ENCODE measurements at regions not wholly inside any gene's neighbourhood (a gene's known extent, or its start where the extent isn't known, plus 50 kb on each side); places are given as distances from the start of the nearest gene placed in this dataset.
A peak's percentile ranks its signal among the peaks of the same experiment; 100 is the strongest.

DNA sequence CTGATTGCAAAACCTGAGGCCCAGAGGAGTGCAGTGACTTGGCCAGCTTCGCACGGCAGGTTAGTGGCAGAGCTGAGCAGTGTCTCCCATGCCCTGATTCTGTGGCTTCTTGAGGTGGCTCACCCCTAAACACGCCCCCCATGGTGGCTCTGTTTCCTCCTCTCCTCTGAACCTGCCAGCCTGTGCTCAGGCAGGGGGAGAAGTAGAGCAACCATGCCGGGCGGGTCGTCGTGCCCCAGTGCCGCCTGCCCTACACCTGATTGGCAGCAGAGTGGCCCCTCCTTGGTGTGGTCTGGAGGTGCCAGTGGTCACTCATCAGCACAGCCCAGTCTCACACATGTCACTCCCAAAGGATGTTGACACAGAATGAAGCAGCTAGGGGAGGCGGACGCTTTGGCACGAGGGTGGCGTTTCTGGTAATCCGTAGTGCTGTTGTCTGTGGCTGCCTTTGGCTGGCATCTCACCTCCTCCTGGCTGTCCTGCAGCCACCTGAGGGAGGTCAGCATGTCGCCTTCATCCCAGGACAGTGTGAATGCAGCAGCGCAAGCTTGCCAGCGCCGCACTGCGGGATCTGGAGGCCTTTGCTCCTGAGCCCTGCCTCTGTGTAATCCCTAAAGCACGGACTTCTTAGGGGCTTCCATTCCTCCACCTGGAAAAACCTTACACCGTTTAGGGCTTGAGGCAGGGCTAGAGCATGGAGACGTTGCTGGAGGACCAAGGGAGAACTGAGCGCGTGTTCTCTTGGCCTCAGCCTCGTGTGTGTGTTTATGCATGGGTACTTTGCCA, 294.7 kb downstream of the SEC14L1 start:
- H3K36me3 Mint-ChIP-seq (ENCODE audit: insufficient read depth) = peaks cover 4% of the 10 kb centered on the region
- no peaks in the 10 kb centered on the region for H3K27me3 Mint-ChIP-seq
- H3K27ac Mint-ChIP-seq (ENCODE audit: low read depth) = peak overlapping the region; percentile 88
- DNase-seq (ENCODE audit: low spot score in 2 of 2) (no peak), ATAC-seq (replicated peaks; ENCODE audit: extremely low read depth, poor library complexity, severe bottlenecking) (peak; percentile 70)
- peaks cover 71% of the 10 kb centered on the region for H3K4me1 Mint-ChIP-seq
- peak overlapping the region; percentile 77 for H3K4me3 Mint-ChIP-seq
- no peaks in the 10 kb centered on the region for H3K9me3 Mint-ChIP-seq

DNA sequence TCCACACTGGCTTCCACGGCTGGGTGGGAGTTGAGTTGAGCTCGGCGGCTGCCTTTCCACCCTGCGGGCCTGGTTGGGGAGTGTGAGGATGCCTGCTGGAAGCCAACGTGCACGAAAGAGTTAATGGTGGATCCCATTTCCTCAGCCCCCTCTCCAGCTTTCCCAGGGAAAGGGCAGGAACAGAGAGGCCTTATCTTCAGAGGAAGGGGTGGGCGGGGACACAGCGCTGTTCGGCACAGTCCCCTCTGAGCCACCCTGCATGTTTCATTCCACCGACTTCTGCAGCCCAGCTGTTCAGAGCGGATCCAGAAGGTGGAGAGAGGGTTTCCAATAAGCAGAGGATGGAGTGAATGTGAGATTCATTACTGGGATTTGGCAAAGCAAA, 295.3 kb downstream of the SEC14L1 start:
- DNase-seq (ENCODE audit: low spot score in 2 of 2) = no peak
- no peaks in the 10 kb centered on the region for H3K27me3 Mint-ChIP-seq
- H3K27ac Mint-ChIP-seq (ENCODE audit: low read depth) = no peak overlapping the region
- H3K9me3 Mint-ChIP-seq = no peaks in the 10 kb centered on the region
- peak overlapping the region; percentile 77 for H3K4me3 Mint-ChIP-seq
- peaks cover 9% of the 10 kb centered on the region for H3K36me3 Mint-ChIP-seq (ENCODE audit: insufficient read depth)
- ATAC-seq (replicated peaks; ENCODE audit: extremely low read depth, poor library complexity, severe bottlenecking) = no peak
- peaks cover 73% of the 10 kb centered on the region for H3K4me1 Mint-ChIP-seq

DNA sequence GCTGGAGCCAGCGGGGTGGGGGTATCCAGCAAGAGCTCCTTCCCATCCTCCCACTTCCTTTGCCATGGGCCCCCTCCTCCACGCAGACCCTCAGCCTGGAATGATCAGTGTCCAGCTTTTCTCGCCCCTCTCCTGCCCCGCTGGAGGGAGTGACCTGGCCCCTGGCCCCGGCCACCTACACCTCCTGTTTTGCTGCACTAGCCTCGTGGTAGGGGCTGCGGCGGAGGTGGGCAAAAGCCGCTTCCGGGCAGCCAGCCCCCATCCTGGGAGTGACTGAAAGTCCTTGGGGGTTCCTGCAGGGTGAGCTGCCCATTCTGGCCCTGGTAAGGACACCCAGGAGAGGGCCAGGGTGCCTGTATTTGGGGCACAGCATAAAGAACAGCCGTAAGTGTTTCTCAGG, 295.7 kb downstream of the SEC14L1 start:
- no peak for ATAC-seq (replicated peaks; ENCODE audit: extremely low read depth, poor library complexity, severe bottlenecking)

DNA sequence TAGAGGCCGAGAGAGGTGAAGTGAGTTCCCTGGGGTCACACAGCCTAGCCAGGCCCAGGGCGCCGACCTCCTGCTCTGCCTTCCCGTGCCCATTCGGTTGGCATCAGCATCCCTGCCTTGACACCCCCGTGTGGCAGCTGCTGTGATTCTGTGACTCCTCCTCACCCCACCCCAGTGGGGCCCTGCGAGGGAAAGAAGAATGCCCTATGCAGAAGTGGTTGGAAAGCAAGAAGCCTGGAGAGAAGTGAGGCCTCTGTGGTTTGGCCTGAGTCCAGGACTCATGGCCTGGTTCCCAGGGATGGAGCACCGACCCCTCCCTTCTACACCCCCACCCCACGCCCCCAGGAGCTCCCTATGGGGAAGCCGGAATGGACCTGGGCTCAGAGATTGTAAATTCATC, 296.2 kb downstream of the SEC14L1 start:
- peak overlapping the region; percentile 98 for H3K27ac Mint-ChIP-seq (ENCODE audit: low read depth)
- peaks cover 14% of the 10 kb centered on the region for H3K36me3 Mint-ChIP-seq (ENCODE audit: insufficient read depth)
- H3K27me3 Mint-ChIP-seq = no peaks in the 10 kb centered on the region
- no peaks in the 10 kb centered on the region for H3K9me3 Mint-ChIP-seq
- H3K4me1 Mint-ChIP-seq = peaks cover 80% of the 10 kb centered on the region
- ATAC-seq (replicated peaks; ENCODE audit: extremely low read depth, poor library complexity, severe bottlenecking) = no peak
- DNase-seq (ENCODE audit: low spot score in 2 of 2) = no peak
- H3K4me3 Mint-ChIP-seq = no peak overlapping the region

More for the DNA sequence above, 295.7 kb downstream of the SEC14L1 start:
- Mint-ChIP-seq H3K27ac (ENCODE audit: low read depth) (peak overlapping the region; percentile 98), H3K27me3 (no peaks in the 10 kb centered on the region), H3K4me3 (peak overlapping the region; percentile 77), H3K9me3 (no peaks in the 10 kb centered on the region), H3K36me3 (ENCODE audit: insufficient read depth) (peaks cover 14% of the 10 kb centered on the region), H3K4me1 (peaks cover 78% of the 10 kb centered on the region)
- DNase-seq (ENCODE audit: low spot score in 2 of 2) = no peak

DNA sequence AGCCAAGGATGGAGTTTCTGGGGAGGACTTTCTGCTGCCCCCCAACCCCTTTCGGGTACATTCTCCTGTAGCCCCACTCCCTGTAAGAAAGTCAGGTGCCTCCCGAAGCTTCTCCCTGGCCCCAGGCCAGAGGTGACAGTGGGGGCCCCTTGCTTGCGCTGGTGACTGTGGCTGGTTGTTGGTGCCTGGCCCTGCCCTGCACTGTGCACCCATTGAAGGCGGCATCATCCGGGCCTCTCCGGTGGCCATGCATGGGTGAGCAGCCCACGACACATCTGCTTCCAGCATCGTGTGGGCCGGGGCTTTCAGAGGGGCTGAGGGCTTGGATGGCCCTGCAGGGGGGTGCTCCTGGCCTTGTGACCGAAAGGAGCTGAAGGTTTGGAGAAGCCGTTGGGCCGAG, 297.0 kb downstream of the SEC14L1 start:
- Mint-ChIP-seq H3K4me1 (peaks cover 82% of the 10 kb centered on the region), H3K9me3 (no peaks in the 10 kb centered on the region), H3K27ac (ENCODE audit: low read depth) (peak overlapping the region; percentile 98), H3K4me3 (no peak overlapping the region), H3K27me3 (no peaks in the 10 kb centered on the region), H3K36me3 (ENCODE audit: insufficient read depth) (peaks cover 15% of the 10 kb centered on the region)
- ATAC-seq (replicated peaks; ENCODE audit: extremely low read depth, poor library complexity, severe bottlenecking) (no peak), DNase-seq (ENCODE audit: low spot score in 2 of 2) (no peak)

DNA sequence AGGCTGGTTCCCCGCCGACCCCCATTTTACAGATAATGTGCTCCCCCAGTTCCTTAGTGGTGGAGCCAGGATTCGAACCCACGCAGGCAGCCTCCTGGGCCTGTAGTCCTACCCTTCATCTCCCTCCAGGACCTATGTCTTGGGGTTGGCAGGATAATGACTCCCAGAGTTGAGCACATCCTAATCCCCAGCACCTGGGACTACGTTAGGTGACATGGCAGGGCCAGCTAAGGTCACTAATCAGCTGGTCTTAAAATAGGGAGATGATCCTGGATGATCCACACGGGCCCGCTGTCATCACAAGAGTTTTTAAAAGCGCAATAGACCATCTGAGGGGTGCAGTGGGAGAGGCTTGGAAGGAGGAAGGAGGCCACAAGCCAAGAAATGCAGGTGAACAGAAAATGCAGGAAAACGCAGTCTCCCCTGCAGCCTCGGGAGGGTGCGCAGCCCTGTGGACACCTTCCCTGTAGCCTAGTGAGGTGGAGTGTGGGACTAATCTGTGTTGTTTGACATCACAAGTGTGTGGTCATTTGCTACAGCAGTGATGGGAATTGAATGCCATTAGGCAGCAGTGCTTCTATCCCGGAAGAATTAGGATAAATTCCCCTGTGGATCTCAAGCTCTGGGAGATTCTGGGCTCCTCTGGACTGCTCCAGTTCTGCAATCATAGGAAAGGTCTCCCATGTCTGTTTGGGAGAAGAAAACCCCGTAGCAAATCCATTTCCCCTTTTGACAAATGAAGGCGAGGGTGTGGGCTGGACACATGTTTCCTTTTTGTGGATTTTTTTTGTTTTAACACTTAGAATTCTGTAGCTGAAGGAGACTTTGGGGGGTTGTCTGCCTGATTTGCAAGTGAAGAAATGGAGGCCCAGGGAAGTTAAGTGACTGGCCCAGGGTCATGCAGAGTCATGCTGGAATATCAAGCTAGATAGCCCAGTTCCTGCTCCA, 297.7 kb downstream of the SEC14L1 start:
- Mint-ChIP-seq H3K4me1 (peaks cover 88% of the 10 kb centered on the region), H3K9me3 (no peaks in the 10 kb centered on the region), H3K27me3 (no peaks in the 10 kb centered on the region), H3K36me3 (ENCODE audit: insufficient read depth) (peaks cover 15% of the 10 kb centered on the region), H3K4me3 (peak overlapping the region; percentile 52), H3K27ac (ENCODE audit: low read depth) (peak overlapping the region; percentile 98)
- no peak for DNase-seq (ENCODE audit: low spot score in 2 of 2)
- ATAC-seq (replicated peaks; ENCODE audit: extremely low read depth, poor library complexity, severe bottlenecking) = no peak

DNA sequence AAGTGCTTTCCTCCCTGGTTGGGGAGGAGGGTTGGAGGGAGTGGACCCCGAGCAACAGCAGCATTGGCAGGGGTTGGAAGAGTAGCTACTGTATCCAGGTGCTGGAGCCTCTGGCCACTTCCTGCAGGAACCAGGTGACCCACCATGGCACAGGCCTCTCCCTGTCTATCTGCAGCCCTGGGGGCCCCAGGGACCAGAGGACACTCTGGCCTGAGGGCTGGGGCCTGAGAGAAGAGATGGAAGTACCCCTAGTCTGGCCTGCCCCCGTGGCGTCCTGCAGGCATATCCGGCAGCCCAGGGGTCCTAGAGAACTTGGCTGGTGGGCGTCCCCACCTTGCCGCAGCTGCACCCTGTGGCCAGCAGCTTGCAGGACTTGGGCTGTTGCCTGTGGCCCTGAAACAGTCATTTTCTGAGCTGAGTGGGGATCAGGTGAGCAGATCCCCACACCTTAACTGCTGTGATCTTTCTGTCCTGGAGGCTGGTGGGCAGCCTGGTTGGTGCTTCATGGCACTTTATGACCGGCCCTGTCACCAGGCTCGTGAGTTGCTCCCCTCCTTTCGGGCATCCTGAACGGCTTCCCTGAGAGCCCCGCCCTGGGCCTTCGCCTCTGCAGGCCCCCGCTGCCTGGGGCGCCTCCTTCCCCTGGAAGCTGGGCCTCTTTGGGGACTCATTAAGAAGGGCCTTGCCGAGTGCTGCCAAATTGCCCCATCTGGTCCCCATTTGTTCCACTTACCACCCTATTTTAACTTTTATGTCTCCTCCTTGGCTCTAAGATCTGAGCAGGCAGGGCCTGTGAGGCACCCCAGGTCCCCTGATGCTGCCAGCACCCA, 298.6 kb downstream of the SEC14L1 start:
- ATAC-seq (replicated peaks; ENCODE audit: extremely low read depth, poor library complexity, severe bottlenecking) = no peak
- Mint-ChIP-seq H3K4me3 (peak overlapping the region; percentile 52), H3K36me3 (ENCODE audit: insufficient read depth) (peaks cover 22% of the 10 kb centered on the region), H3K4me1 (peaks cover 88% of the 10 kb centered on the region), H3K9me3 (no peaks in the 10 kb centered on the region), H3K27ac (ENCODE audit: low read depth) (peak overlapping the region; percentile 98), H3K27me3 (no peaks in the 10 kb centered on the region)
- DNase-seq (ENCODE audit: low spot score in 2 of 2) = no peak

DNA sequence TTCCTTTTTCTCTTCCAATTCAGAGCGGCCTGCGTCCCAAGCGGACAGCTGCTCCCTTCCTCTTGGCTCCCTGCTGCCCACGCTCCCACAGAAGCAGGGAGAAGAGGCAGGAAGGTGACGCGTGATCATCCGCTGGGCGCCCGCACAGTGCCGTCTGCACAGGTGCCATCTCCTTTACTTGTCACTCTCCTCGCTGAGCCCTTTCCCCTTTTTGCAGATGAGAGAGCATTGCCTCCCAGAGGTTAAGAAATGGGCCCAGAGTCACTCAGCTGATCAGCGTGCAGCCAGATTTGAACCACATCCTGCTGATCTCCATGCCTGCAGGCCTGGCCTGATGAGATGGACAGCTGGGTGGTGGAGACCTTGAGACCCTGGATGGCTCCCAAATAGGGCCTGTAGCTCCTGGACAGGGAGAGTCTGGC, 299.8 kb downstream of the SEC14L1 start:
- Mint-ChIP-seq H3K27me3 (no peaks in the 10 kb centered on the region), H3K4me3 (peak overlapping the region; percentile 52), H3K36me3 (ENCODE audit: insufficient read depth) (peaks cover 32% of the 10 kb centered on the region), H3K27ac (ENCODE audit: low read depth) (peak overlapping the region; percentile 98), H3K9me3 (no peaks in the 10 kb centered on the region), H3K4me1 (peaks cover 88% of the 10 kb centered on the region)
- ATAC-seq (replicated peaks; ENCODE audit: extremely low read depth, poor library complexity, severe bottlenecking) (no peak), DNase-seq (ENCODE audit: low spot score in 2 of 2) (no peak)

DNA sequence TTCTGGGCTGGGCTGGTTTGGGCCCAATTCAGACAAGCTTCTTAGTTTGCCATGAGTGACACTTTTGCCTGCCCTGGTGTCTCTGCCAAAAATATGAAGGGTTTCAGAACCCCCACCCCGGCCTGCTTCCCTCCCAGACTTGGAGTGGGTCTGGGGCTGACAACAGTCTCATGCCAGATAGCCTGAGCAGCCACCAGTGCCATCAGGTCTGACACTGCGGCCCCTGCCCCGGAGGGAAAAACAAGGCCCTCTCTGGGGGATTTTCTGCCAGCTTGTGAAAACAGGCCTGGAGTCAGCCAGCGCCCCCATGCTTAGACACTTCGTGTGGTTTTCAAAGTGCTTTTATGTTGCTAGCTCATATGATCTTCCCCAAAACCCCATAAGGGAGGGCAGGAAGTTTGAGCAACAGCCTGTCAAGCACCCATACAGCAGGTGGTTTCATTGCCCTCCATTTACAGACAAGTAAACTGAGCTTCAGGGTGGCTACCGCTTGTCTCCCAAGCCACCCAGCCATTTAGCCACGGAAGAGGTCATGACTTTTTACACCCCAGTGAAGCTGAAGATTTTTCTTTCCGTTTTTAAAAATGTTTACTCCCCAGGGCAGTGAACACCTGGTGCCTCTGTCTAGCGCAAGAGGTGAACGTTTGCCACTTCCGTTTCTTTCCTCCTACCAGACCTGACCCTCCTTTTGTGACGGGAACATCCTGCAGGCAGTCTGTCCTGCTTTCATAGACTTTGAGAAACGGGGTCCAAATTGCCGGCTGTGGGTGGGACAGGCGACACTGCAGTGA, 300.6 kb downstream of the SEC14L1 start:
- Mint-ChIP-seq H3K36me3 (ENCODE audit: insufficient read depth) (peaks cover 36% of the 10 kb centered on the region), H3K4me3 (peak overlapping the region; percentile 52), H3K9me3 (no peaks in the 10 kb centered on the region), H3K27ac (ENCODE audit: low read depth) (peak overlapping the region; percentile 98), H3K4me1 (peaks cover 96% of the 10 kb centered on the region), H3K27me3 (no peaks in the 10 kb centered on the region)
- peak; percentile 64 to 82 for DNase-seq (ENCODE audit: low spot score in 2 of 2)
- peak; percentile 54 for ATAC-seq (replicated peaks; ENCODE audit: extremely low read depth, poor library complexity, severe bottlenecking)

DNA sequence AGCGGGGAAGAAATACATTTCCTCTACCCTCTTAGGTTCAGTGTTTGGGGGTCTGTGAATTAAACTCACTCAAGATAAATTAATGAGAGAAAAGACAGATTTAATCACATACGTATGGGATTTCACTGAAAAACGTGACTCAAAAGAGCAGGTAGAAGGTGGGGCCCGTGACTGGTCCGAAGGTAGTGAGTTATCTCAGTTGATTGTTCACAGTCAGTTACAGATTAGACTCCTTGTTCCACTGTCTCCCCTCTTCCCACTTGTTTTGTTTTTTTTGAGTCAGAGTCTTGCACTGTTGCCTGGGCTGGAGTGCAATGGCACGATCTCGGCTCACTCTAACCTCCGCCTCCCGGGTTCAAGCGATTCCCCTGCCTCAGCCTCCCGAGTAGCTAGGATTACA, 301.2 kb downstream of the SEC14L1 start:
- Mint-ChIP-seq H3K27me3 (no peaks in the 10 kb centered on the region), H3K4me1 (peaks cover 96% of the 10 kb centered on the region), H3K4me3 (peak overlapping the region; percentile 52), H3K27ac (ENCODE audit: low read depth) (peak overlapping the region; percentile 98), H3K36me3 (ENCODE audit: insufficient read depth) (peaks cover 36% of the 10 kb centered on the region), H3K9me3 (no peaks in the 10 kb centered on the region)
- no peak for DNase-seq (ENCODE audit: low spot score in 2 of 2)
- ATAC-seq (replicated peaks; ENCODE audit: extremely low read depth, poor library complexity, severe bottlenecking) = no peak

DNA sequence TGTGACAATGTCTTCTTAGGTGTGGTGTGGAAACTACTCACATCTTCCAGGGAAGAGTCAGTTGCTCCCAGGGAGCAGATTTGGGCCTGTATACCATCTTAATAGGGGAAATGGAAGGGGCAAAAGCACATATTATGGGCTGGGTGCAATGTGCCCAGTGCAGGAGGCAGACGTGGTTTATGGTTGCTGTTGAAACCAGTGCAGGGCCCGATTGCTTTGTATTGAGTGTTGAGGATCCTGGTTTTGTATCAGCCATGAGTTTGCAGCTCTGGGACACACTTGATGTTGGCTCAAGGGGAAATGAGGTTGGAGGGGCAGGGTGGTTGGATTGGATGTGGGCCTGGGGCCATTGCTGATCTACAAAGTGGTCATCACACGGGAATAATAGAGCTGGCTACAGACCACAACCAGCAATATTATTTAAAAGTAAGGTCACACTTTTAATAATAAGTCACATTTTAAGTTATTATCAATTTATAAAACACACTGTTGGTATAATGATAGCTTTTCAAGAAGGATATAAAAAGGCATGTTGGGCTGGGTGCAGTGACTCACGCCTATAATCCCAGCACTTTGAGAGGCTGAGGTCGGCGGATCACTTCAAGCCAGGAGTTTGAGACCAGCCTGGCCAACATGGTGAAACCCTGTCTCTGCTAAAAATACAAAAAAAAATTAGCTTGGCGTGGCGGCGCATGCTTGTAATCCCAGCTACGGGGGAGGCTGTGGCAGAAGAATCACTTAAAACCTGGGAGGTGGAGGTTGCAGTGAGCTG, 302.4 kb downstream of the SEC14L1 start:
- Mint-ChIP-seq H3K4me1 (peaks cover 91% of the 10 kb centered on the region), H3K27me3 (no peaks in the 10 kb centered on the region), H3K27ac (ENCODE audit: low read depth) (peak overlapping the region; percentile 98), H3K36me3 (ENCODE audit: insufficient read depth) (peaks cover 35% of the 10 kb centered on the region), H3K4me3 (peak overlapping the region; percentile 71), H3K9me3 (no peaks in the 10 kb centered on the region)
- ATAC-seq (replicated peaks; ENCODE audit: extremely low read depth, poor library complexity, severe bottlenecking) (no peak), DNase-seq (ENCODE audit: low spot score in 2 of 2) (no peak)
